HepG2 (cell line): ENCODE measurements at regions not wholly inside any gene's neighbourhood (a gene's known extent, or its start where the extent isn't known, plus 50 kb on each side); places are given as distances from the start of the nearest gene placed in this dataset.

Experiments
- CTCF ChIP-seq: sonication (generic); formaldehyde crosslinking; IDR thresholded peaks from 2 replicates; pipeline ENCODE4 v1.5.0; 2020; ENCODE audit warnings: mild to moderate bottlenecking, missing genetic modification reagents, moderate library complexity
- EZH2 ChIP-seq: conservative IDR thresholded peaks from 2 replicates; pipeline ENCODE4 v1.6.1; 2012; ENCODE audit warnings: mild to moderate bottlenecking, low read depth, low read length, moderate library complexity
- FOXP1 ChIP-seq, 2 experiments: fragments of 450-650 bp in 1 of 2; IDR thresholded peaks; 2 replicates each; pipeline ENCODE4 v1.6.1; 2017 to 2018; ENCODE audit warnings: antibody characterized with exemption in 1 of 2
- HMGA1 ChIP-seq: sonication (generic); formaldehyde crosslinking; conservative IDR thresholded peaks from 2 replicates; pipeline ENCODE4 v1.4.0; 2020; ENCODE audit warnings: missing genetic modification reagents
- NFE2 ChIP-seq: sonication (generic); formaldehyde crosslinking; IDR thresholded peaks from 2 replicates; pipeline ENCODE4 v1.4.0; 2020; ENCODE audit warnings: missing genetic modification reagents
- POLR2A ChIP-seq, 2 experiments: IDR thresholded peaks; 2 replicates each; pipeline ENCODE4 v1.6.1; 2011; ENCODE audit warnings: low read depth in 2 of 2, low read length in 2 of 2, mild to moderate bottlenecking in 1 of 2, moderate library complexity in 1 of 2; ENCODE audit not compliant: insufficient read depth in 1 of 2
- SIX1 ChIP-seq: sonication (generic); formaldehyde crosslinking; IDR thresholded peaks from 2 replicates; pipeline ENCODE4 v1.4.0; 2020; ENCODE audit warnings: missing genetic modification reagents, borderline replicate concordance
- SOX5 ChIP-seq: IDR thresholded peaks from 2 replicates; pipeline ENCODE4 v1.6.1; 2016; ENCODE audit warnings: borderline replicate concordance
- TAF1 ChIP-seq: sonication (generic); formaldehyde crosslinking; IDR thresholded peaks from 2 replicates; pipeline ENCODE4 v1.4.0; 2020; ENCODE audit warnings: missing genetic modification reagents
- TGIF2 ChIP-seq: IDR thresholded peaks from 2 replicates; pipeline ENCODE4 v1.6.1; 2016; ENCODE audit warnings: control low read depth, missing compliant biosample characterization
- ZNF350 ChIP-seq: sonication (generic); formaldehyde crosslinking; IDR thresholded peaks from 2 replicates; pipeline ENCODE4 v1.4.0; 2020; ENCODE audit warnings: mild to moderate bottlenecking, low read depth, missing genetic modification reagents, borderline replicate concordance
- TF ChIP-seq, protein P1 (sequence below): IDR thresholded peaks from 2 replicates; pipeline ENCODE4 v1.6.1; 2012; ENCODE audit warnings: inconsistent platforms

DNA sequence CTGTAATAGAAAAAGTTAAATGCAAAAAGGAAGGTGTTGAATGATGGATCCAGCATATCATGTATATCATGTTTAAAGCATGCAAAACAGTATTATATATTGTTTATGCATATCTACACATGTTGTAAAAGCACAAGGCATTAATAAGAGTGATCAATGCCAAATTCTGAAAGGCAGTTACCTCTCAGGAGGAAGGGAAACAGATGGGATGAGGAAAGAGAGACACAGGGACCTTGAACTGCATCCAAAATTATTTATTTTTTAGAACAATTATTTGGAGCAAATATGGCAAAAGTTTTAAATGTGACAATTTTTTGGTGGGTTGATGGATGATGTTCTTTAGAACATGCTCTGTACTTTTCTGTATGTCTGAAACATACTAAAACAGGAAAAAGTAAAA lies 193.4 kb downstream of the CLCN4 start:
- TF ChIP-seq SOX5 (CRISPR knock-in tag), result no peak
- no peak for TF ChIP-seq TGIF2 (CRISPR knock-in tag)
- TF ChIP-seq EZH2, result no peak
- no peak for TF ChIP-seq POLR2A (IDR thresholded peaks at IDR 0.05; ENCODE audit: insufficient read depth in 1 of 2, low read depth in 2 of 2, low read length in 2 of 2)
- TF ChIP-seq HMGA1 (CRISPR knock-in tag), result no peak
- TF ChIP-seq FOXP1 (IDR thresholded peaks at IDR 0.05), result no peak
- no peak for TF ChIP-seq FOXP1 (CRISPR knock-in tag; IDR thresholded peaks at IDR 0.05)
- TF ChIP-seq TAF1 (CRISPR knock-in tag), result no peak
- no peak for TF ChIP-seq SIX1
- no peak for TF ChIP-seq ZNF350 (CRISPR knock-in tag)
- no peak for TF ChIP-seq NFE2 (CRISPR knock-in tag)
- TF ChIP-seq, protein P1, sequence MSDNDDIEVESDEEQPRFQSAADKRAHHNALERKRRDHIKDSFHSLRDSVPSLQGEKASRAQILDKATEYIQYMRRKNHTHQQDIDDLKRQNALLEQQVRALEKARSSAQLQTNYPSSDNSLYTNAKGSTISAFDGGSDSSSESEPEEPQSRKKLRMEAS, result no peak
- no peak for TF ChIP-seq CTCF (CRISPR knock-in tag)
